A673 (cell line): ENCODE measurements at regions not wholly inside any gene's neighbourhood (a gene's known extent, or its start where the extent isn't known, plus 50 kb on each side); places are given as distances from the start of the nearest gene placed in this dataset.

Experiments
- BruUV-seq: library from RNA; stranded (reverse); fragments of 400-500 nt; replicated peaks from 2 replicates; lab custom pipeline; 2021; lab: Mats Ljungman, UMichigan
- CTCF ChIA-PET: fragments of 300-600 bp; sonication (Branson Sonifier 250); formaldehyde crosslinking; loops from one replicate; lab custom pipeline; 2022; ENCODE audit warnings: antibody characterized with exemption; lab: Charles Lee
- POLR2A ChIA-PET: fragments of 300-600 bp; sonication (Branson Sonifier 250); formaldehyde crosslinking; loops from one replicate; lab custom pipeline; 2022; ENCODE audit warnings: antibody characterized with exemption; ENCODE audit not compliant: low non-redundant PET; lab: Charles Lee
- DNase-seq: peaks from one replicate; pipeline ENCODE4 v3.0.0-alpha.2; 2015; ENCODE audit warnings: low spot score
- H3K27ac ChIP-seq: fragments of 200-600 bp; sonication (generic); 2 replicates; pipeline ENCODE4 v1.5.1; 2016; ENCODE audit warnings: mixed run types, low read depth, mild to moderate bottlenecking, mixed read lengths, antibody characterized with exemption, low read length; ENCODE audit not compliant: poor library complexity, severe bottlenecking
- H3K27me3 ChIP-seq: fragments of 200-600 bp; sonication (generic); replicated peaks from 2 replicates; pipeline ENCODE4 v1.6.1; 2017; ENCODE audit warnings: mixed run types, low read depth, mild to moderate bottlenecking, mixed read lengths, antibody characterized with exemption, low read length; ENCODE audit not compliant: insufficient read depth, poor library complexity
- H3K36me3 ChIP-seq: fragments of 200-600 bp; sonication (generic); 2 replicates; pipeline ENCODE4 v1.6.1; 2016; ENCODE audit warnings: mixed run types, mild to moderate bottlenecking, mixed read lengths, antibody characterized with exemption, low read length; ENCODE audit not compliant: insufficient read depth, poor library complexity, severe bottlenecking
- H3K4me1 ChIP-seq: fragments of 200-600 bp; sonication (generic); 2 replicates; pipeline ENCODE4 v1.6.1; 2017; ENCODE audit warnings: mixed run types, mild to moderate bottlenecking, mixed read lengths, antibody characterized with exemption, low read length; ENCODE audit not compliant: insufficient read depth, poor library complexity, severe bottlenecking
- H3K4me3 ChIP-seq: fragments of 200-600 bp; sonication (generic); 2 replicates; pipeline ENCODE4 v1.5.1; 2016; ENCODE audit warnings: low read depth, mixed run types, mild to moderate bottlenecking, mixed read lengths, low read length; ENCODE audit not compliant: poor library complexity, severe bottlenecking
- H3K9me3 ChIP-seq: fragments of 200-600 bp; sonication (generic); 2 replicates; pipeline ENCODE4 v1.6.1; 2016; ENCODE audit warnings: mixed run types, low read depth, mild to moderate bottlenecking, mixed read lengths, antibody characterized with exemption, low read length; ENCODE audit not compliant: poor library complexity, severe bottlenecking
- CTCF ChIP-seq: fragments of 300-800, 200-600 bp; sonication (generic); conservative IDR thresholded peaks from 2 replicates; pipeline ENCODE4 v1.5.1; 2017; ENCODE audit warnings: low read depth, mild to moderate bottlenecking, antibody characterized with exemption, low read length, moderate library complexity, mixed read lengths
- EZH2 ChIP-seq: fragments of 200-600 bp; sonication (generic); IDR thresholded peaks from 2 replicates; pipeline ENCODE4 v1.6.1; 2017; ENCODE audit warnings: borderline replicate concordance, low read depth, mild to moderate bottlenecking, mixed read lengths, antibody characterized with exemption, low read length; ENCODE audit not compliant: poor library complexity, severe bottlenecking
- intact Hi-C: fragments of 100-400 bp; cut with micrococcal nuclease; formaldehyde crosslinking; loops from one replicate; pipeline ENCODE4 v1.10.0; 2022; ENCODE audit not compliant: unreplicated experiment

- intact Hi-C loops = loop anchor here (5.0 kb wide), 3 partner anchors 117 to 393 kb away; no protein-coding TSS in a partner anchor
- peak overlapping the region; percentile 70 for H3K27ac ChIP-seq
- no peaks in the 10 kb centered on the region for H3K27me3 ChIP-seq
- H3K4me3 ChIP-seq = peak overlapping the region; percentile 0
- TF ChIP-seq EZH2 (no peak), CTCF (peak; percentile 46; the same call in 1 of the 2 replicates)
- H3K4me1 ChIP-seq = peaks cover 81% of the 10 kb centered on the region
- no peaks in the 10 kb centered on the region for H3K36me3 ChIP-seq
- CTCF ChIA-PET = no interaction called here
- no peaks in the 10 kb centered on the region for H3K9me3 ChIP-seq
- DNase-seq = peak; percentile 66
- no TSS peak for BruUV-seq
- POLR2A ChIA-PET = no interaction called here
Measured at GRCh38 chr5:167969998-167970397, 321.4 kb upstream of the WWC1 start.

DNA sequence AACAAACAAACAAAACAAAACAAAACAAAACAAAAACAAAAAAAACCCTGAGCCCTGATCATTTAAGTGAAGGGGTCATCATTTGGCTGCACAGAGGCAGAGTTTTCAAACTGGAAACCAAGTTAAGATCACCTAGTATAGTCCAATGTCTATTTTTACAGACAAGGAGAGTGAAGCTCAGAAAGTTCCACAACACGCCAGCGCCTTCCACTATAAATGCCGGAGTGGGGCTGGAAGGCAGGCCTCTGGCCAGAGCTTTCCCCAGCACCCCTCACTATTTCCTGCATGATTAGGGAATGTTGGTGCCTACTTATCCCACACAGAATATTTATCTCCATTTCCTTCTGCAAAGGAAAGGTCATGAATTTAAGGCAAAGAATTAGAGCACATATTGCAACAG lies 319.7 kb upstream of the WWC1 start:
- intact Hi-C loops = loop anchor here (2.0 to 5.0 kb wide), 3 partner anchors 69 to 269 kb away; no protein-coding TSS in a partner anchor
- H3K4me3 ChIP-seq = no peak overlapping the region
- DNase-seq = no peak
- no peaks in the 10 kb centered on the region for H3K9me3 ChIP-seq
- H3K4me1 ChIP-seq = peaks cover 65% of the 10 kb centered on the region
- TF ChIP-seq EZH2 = no peak
- TF ChIP-seq CTCF = no peak
- ChIA-PET CTCF (no interaction called here), POLR2A (no interaction called here)
- no TSS peak for BruUV-seq
- no peaks in the 10 kb centered on the region for H3K36me3 ChIP-seq
- H3K27me3 ChIP-seq = no peaks in the 10 kb centered on the region
- H3K27ac ChIP-seq = no peak overlapping the region

GRCh38 chr5:167973126-167973525 lies 318.3 kb upstream of the WWC1 start:
- peak overlapping the region; percentile 45 for H3K27ac ChIP-seq
- ChIA-PET CTCF (no interaction called here), POLR2A (no interaction called here)
- no peaks in the 10 kb centered on the region for H3K36me3 ChIP-seq
- intact Hi-C loops = loop anchor here (2.0 to 5.0 kb wide), 3 partner anchors 70 to 271 kb away; no protein-coding TSS in a partner anchor
- no peak for TF ChIP-seq EZH2
- TF ChIP-seq CTCF = no peak
- H3K9me3 ChIP-seq = no peaks in the 10 kb centered on the region
- peaks cover 51% of the 10 kb centered on the region for H3K4me1 ChIP-seq
- H3K27me3 ChIP-seq = no peaks in the 10 kb centered on the region
- H3K4me3 ChIP-seq = no peak overlapping the region
- no TSS peak for BruUV-seq
- peak; percentile 39 for DNase-seq
